ENCODE measurements at regions not wholly inside any gene's neighbourhood (a gene's known extent, or its start where the extent isn't known, plus 50 kb on each side); places are given as distances from the start of the nearest gene placed in this dataset.
A peak's percentile ranks its signal among the peaks of the same experiment; 100 is the strongest.

- Histone ChIP-seq H3K9me3 (ENCODE audit: control insufficient read depth, insufficient read depth, low read depth, low read length) (no peaks in the 10 kb centered on the region), H3K27me3 (ENCODE audit: control insufficient read depth, insufficient read depth, low read length) (no peaks in the 10 kb centered on the region), H3K36me3 (ENCODE audit: control insufficient read depth, insufficient read depth, low read length) (no peaks in the 10 kb centered on the region), H3K4me3 (ENCODE audit: low read depth in 2 of 2, low read length in 2 of 2) (no peak overlapping the region), H3K4me1 (ENCODE audit: control insufficient read depth, insufficient read depth, low read length) (peaks cover 8% of the 10 kb centered on the region; the same call in 1 of the 2 replicates), H3K27ac (ENCODE audit: low read length) (0 out of 2 replicates have a peak overlapping the region, but pooled peaks have one; percentile 31)
- DNase-seq (ENCODE audit: low read depth, low spot score) (peak; percentile 8), ATAC-seq (no peak; the same call in 1 of the 2 replicates)
- no peak for TF ChIP-seq TCF7L2 (IDR thresholded peaks at IDR 0.05; ENCODE audit: low read depth, low read length)
- intact Hi-C loops (cut with micrococcal nuclease; ENCODE audit: unreplicated experiment): no loop called here
- POLR2A ChIA-PET: no interaction called here
- CTCF ChIA-PET: no interaction called here
- in situ Hi-C loops (cut with HindIII; ENCODE audit: low pct_unique_long_range_greater_than_20kb, low sequenced_read_pairs): no loop called here
- no TSS peak for BruUV-seq (replicated peaks)
Measured at GRCh38 chr5:96114736-96115135, 153.1 kb upstream of the ELL2 start.

GRCh38 chr5:96113170-96113939, 151.7 kb upstream of the ELL2 start:
- no TSS peak for BruUV-seq (replicated peaks)
- DNase-seq (ENCODE audit: low read depth, low spot score) (no peak), ATAC-seq (no peak)
- Histone ChIP-seq H3K4me1 (ENCODE audit: control insufficient read depth, insufficient read depth, low read length) (peaks cover 8% of the 10 kb centered on the region; the same call in 1 of the 2 replicates), H3K27me3 (ENCODE audit: control insufficient read depth, insufficient read depth, low read length) (no peaks in the 10 kb centered on the region), H3K27ac (ENCODE audit: low read length) (peak overlapping the region; percentile 52; the same call in 1 of the 2 replicates), H3K4me3 (ENCODE audit: low read depth in 2 of 2, low read length in 2 of 2) (no peak overlapping the region), H3K36me3 (ENCODE audit: control insufficient read depth, insufficient read depth, low read length) (no peaks in the 10 kb centered on the region), H3K9me3 (ENCODE audit: control insufficient read depth, insufficient read depth, low read depth, low read length) (no peaks in the 10 kb centered on the region)
- TF ChIP-seq SIN3A (IDR thresholded peaks at IDR 0.05; ENCODE audit: borderline replicate concordance, insufficient read depth, low read depth, low read length) (no peak), POLR2AphosphoS5 (IDR thresholded peaks at IDR 0.05; ENCODE audit: low read depth, low read length) (no peak), REST (IDR thresholded peaks at IDR 0.05; ENCODE audit: insufficient read depth in 1 of 2, low read depth in 2 of 2, low read length in 1 of 2) (no peak), TCF7L2 (IDR thresholded peaks at IDR 0.05; ENCODE audit: low read depth, low read length) (peak; percentile 33; the same call in 1 of the 2 replicates), CTCF (IDR thresholded peaks at IDR 0.05) (no peak)
- intact Hi-C loops (cut with micrococcal nuclease; ENCODE audit: unreplicated experiment) (no loop called here), in situ Hi-C loops (cut with HindIII; ENCODE audit: low pct_unique_long_range_greater_than_20kb, low sequenced_read_pairs) (no loop called here)
- POLR2A ChIA-PET: no interaction called here
- CTCF ChIA-PET: interaction anchor here (0.5 kb wide), 1 partner anchor 16 kb away, joined by 4 read pairs; no protein-coding TSS in a partner anchor

GRCh38 chr5:96112703-96113102, 151.1 kb upstream of the ELL2 start:
- Histone ChIP-seq H3K4me3 (ENCODE audit: low read depth in 2 of 2, low read length in 2 of 2) (no peak overlapping the region), H3K27me3 (ENCODE audit: control insufficient read depth, insufficient read depth, low read length) (no peaks in the 10 kb centered on the region), H3K4me1 (ENCODE audit: control insufficient read depth, insufficient read depth, low read length) (peaks cover 8% of the 10 kb centered on the region; the same call in 1 of the 2 replicates), H3K36me3 (ENCODE audit: control insufficient read depth, insufficient read depth, low read length) (no peaks in the 10 kb centered on the region), H3K27ac (ENCODE audit: low read length) (peak overlapping the region; percentile 52; the same call in 1 of the 2 replicates), H3K9me3 (ENCODE audit: control insufficient read depth, insufficient read depth, low read depth, low read length) (no peaks in the 10 kb centered on the region)
- in situ Hi-C loops (cut with HindIII; ENCODE audit: low pct_unique_long_range_greater_than_20kb, low sequenced_read_pairs) (no loop called here), intact Hi-C loops (cut with micrococcal nuclease; ENCODE audit: unreplicated experiment) (no loop called here)
- CTCF ChIA-PET: interaction anchor here (0.5 kb wide), 1 partner anchor 17 kb away, joined by 4 read pairs; no protein-coding TSS in a partner anchor
- no TSS peak for BruUV-seq (replicated peaks)
- ATAC-seq (no peak), DNase-seq (ENCODE audit: low read depth, low spot score) (no peak)
- TF ChIP-seq SIN3A (IDR thresholded peaks at IDR 0.05; ENCODE audit: borderline replicate concordance, insufficient read depth, low read depth, low read length): no peak
- TF ChIP-seq TCF7L2 (IDR thresholded peaks at IDR 0.05; ENCODE audit: low read depth, low read length): no peak
- no peak for TF ChIP-seq POLR2AphosphoS5 (IDR thresholded peaks at IDR 0.05; ENCODE audit: low read depth, low read length)
- TF ChIP-seq REST (IDR thresholded peaks at IDR 0.05; ENCODE audit: insufficient read depth in 1 of 2, low read depth in 2 of 2, low read length in 1 of 2): 0 out of 4 replicates have a peak, but pooled peaks of 1 of the 2 experiments have one; percentile 24
- POLR2A ChIA-PET: no interaction called here
